WTC11 (cell line): ENCODE measurements at regions not wholly inside any gene's neighbourhood (a gene's known extent, or its start where the extent isn't known, plus 50 kb on each side); places are given as distances from the start of the nearest gene placed in this dataset.

Experiments used
- ATAC-seq: fragments of 200-7000 bp; cut with Tn5 transposase; 2 replicates; pipeline ENCODE4 v1.10.0; 2021; ENCODE audit warnings: mild to moderate bottlenecking, moderate library complexity
- CTCF ChIA-PET: fragments of 300-600 bp; sonication (Branson Sonifier 250); formaldehyde crosslinking; loops from one replicate; lab custom pipeline; 2021; ENCODE audit warnings: antibody characterized with exemption; lab: Charles Lee
- POLR2A ChIA-PET: fragments of 350-600 bp; sonication (Branson Sonifier 250); formaldehyde crosslinking; loops from one replicate; lab custom pipeline; 2021; ENCODE audit warnings: antibody characterized with exemption; lab: Charles Lee
- DNase-seq: peaks from one replicate; pipeline ENCODE4 v3.0.0; 2021; ENCODE audit warnings: low spot score
- H3K27ac Mint-ChIP-seq: 2 replicates; pipeline ENCODE4 v1.8.0; 2021; ENCODE audit warnings: mixed read lengths
- H3K27me3 Mint-ChIP-seq: 2 replicates; pipeline ENCODE4 v1.8.0; 2021; ENCODE audit warnings: low read depth, mild to moderate bottlenecking, moderate library complexity, mixed read lengths
- H3K36me3 Mint-ChIP-seq: 2 replicates; pipeline ENCODE4 v1.8.0; 2021; ENCODE audit warnings: mixed read lengths
- H3K4me1 Mint-ChIP-seq: 2 replicates; pipeline ENCODE4 v1.8.0; 2022; ENCODE audit warnings: mixed read lengths
- H3K4me3 Mint-ChIP-seq: 2 replicates; pipeline ENCODE4 v1.8.0; 2021; ENCODE audit warnings: mild to moderate bottlenecking, moderate library complexity, mixed read lengths
- H3K9me3 Mint-ChIP-seq: 2 replicates; pipeline ENCODE4 v1.8.0; 2021; ENCODE audit warnings: mixed read lengths
- EMX1 ChIP-seq: fragments of 250-450 bp; sonication (Bioruptor Pico); IDR thresholded peaks from 2 replicates; pipeline ENCODE4 v1.8.0; 2021; ENCODE audit warnings: mild to moderate bottlenecking
- FOXP1 ChIP-seq: sonication (generic); formaldehyde crosslinking; IDR thresholded peaks from 2 replicates; pipeline ENCODE4 v1.8.0; 2022; ENCODE audit warnings: missing genetic modification reagents, mild to moderate bottlenecking, moderate library complexity, borderline replicate concordance
- KAT7 ChIP-seq: sonication (generic); formaldehyde crosslinking; IDR thresholded peaks from 2 replicates; pipeline ENCODE4 v1.8.1; 2023; ENCODE audit warnings: missing genetic modification reagents, mild to moderate bottlenecking, borderline replicate concordance
- NFE2L1 ChIP-seq: sonication (generic); formaldehyde crosslinking; IDR thresholded peaks from 2 replicates; pipeline ENCODE4 v1.8.1; 2023; ENCODE audit warnings: missing genetic modification reagents
- PRRX2 ChIP-seq: fragments of 250-450 bp; sonication (Bioruptor Pico); IDR thresholded peaks from 2 replicates; pipeline ENCODE4 v1.8.0; 2021; ENCODE audit warnings: mild to moderate bottlenecking
- SMAD3 ChIP-seq: sonication (generic); formaldehyde crosslinking; IDR thresholded peaks from 2 replicates; pipeline ENCODE4 v1.8.0; 2022; ENCODE audit warnings: missing genetic modification reagents, mild to moderate bottlenecking, borderline replicate concordance
- ZNF232 ChIP-seq: sonication (generic); formaldehyde crosslinking; IDR thresholded peaks from 2 replicates; pipeline ENCODE4 v1.8.0; 2022; ENCODE audit warnings: mild to moderate bottlenecking, missing genetic modification reagents
- ZNF263 ChIP-seq: sonication (generic); formaldehyde crosslinking; IDR thresholded peaks from 2 replicates; pipeline ENCODE4 v1.8.1; 2022; ENCODE audit warnings: low read depth, mild to moderate bottlenecking, moderate library complexity, missing genetic modification reagents
- TF ChIP-seq, protein P1 (sequence below): sonication (generic); formaldehyde crosslinking; IDR thresholded peaks from 2 replicates; pipeline ENCODE4 v1.8.0; 2022; ENCODE audit warnings: mild to moderate bottlenecking, missing genetic modification reagents
- TF ChIP-seq, protein P2 (sequence below): sonication (generic); formaldehyde crosslinking; IDR thresholded peaks from 2 replicates; pipeline ENCODE4 v1.8.1; 2023; ENCODE audit warnings: mild to moderate bottlenecking, missing genetic modification reagents, borderline replicate concordance
- TF ChIP-seq, protein P3 (sequence below): sonication (generic); formaldehyde crosslinking; IDR thresholded peaks from 2 replicates; pipeline ENCODE4 v1.8.0; 2022; ENCODE audit warnings: mild to moderate bottlenecking, missing genetic modification reagents
- TF ChIP-seq, protein P4 (sequence below): sonication (generic); formaldehyde crosslinking; IDR thresholded peaks from 2 replicates; pipeline ENCODE4 v1.8.0; 2022; ENCODE audit warnings: missing genetic modification reagents
- TF ChIP-seq, protein P5 (sequence below): sonication (generic); formaldehyde crosslinking; IDR thresholded peaks from 2 replicates; pipeline ENCODE4 v1.8.0; 2023; ENCODE audit warnings: mild to moderate bottlenecking, missing genetic modification reagents
- TF ChIP-seq, protein P6 (sequence below): sonication (generic); formaldehyde crosslinking; IDR thresholded peaks from 2 replicates; pipeline ENCODE4 v1.8.1; 2023; ENCODE audit warnings: mild to moderate bottlenecking, missing genetic modification reagents
- TF ChIP-seq, protein P7 (sequence below): fragments of 200-600 bp; IDR thresholded peaks from 2 replicates; pipeline ENCODE4 v1.8.0; 2022; ENCODE audit warnings: antibody characterized with exemption

DNA sequence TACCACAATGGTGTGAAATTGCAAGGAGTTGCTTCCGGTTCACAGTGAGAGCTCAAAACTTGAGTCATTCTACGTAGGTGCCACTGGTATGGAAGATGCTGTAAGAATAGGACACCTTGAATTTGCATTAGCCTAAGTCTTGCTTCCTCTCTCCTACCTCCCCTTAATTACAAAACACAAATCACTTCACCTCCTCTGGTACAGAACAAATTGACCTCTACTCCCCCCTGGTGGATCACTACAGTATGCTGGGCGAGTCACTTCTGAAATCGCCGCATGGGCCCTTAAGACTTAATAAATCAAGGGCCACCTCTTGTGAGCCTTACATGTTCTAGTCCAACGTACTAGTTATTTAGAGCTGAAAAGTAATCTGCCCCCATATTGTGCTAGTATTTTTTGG, 145.3 kb upstream of the SMARCA2 start:
- POLR2A ChIA-PET: no interaction called here

DNA sequence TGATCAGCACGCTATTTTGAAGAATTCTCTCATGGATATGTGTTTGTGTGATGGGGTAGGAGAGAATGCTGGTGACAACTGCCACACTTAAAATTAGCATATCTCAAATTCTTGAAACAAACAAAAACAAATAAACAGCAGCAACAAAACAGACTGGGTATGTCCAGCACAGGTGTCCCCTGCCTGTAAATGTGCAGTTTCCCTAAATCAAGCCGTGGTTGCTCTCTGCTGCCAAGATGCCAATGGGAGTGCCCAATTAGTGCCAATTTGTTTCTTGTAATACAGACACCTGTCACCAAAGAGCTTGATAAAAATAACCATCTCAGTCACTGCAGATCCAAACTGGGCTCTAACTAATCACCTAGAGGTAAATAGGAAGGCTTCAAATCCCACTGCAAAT, 144.2 kb upstream of the SMARCA2 start:
- DNase-seq (no peak), ATAC-seq (no peak)
- H3K27ac Mint-ChIP-seq: no peak overlapping the region
- H3K4me1 Mint-ChIP-seq: peaks cover 18% of the 10 kb centered on the region
- ChIA-PET CTCF (interaction anchor here (0.6 to 2.9 kb wide), 4 partner anchors 31 to 876 kb away, joined by 3 to 11 read pairs (median 6); no protein-coding TSS in a partner anchor), POLR2A (no interaction called here)
- H3K27me3 Mint-ChIP-seq: no peaks in the 10 kb centered on the region
- H3K9me3 Mint-ChIP-seq: peaks cover 4% of the 10 kb centered on the region
- H3K4me3 Mint-ChIP-seq: no peak overlapping the region
- H3K36me3 Mint-ChIP-seq: no peaks in the 10 kb centered on the region
- TF ChIP-seq, protein P1, sequence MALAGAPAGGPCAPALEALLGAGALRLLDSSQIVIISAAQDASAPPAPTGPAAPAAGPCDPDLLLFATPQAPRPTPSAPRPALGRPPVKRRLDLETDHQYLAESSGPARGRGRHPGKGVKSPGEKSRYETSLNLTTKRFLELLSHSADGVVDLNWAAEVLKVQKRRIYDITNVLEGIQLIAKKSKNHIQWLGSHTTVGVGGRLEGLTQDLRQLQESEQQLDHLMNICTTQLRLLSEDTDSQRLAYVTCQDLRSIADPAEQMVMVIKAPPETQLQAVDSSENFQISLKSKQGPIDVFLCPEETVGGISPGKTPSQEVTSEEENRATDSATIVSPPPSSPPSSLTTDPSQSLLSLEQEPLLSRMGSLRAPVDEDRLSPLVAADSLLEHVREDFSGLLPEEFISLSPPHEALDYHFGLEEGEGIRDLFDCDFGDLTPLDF (CRISPR knock-in tag): no peak
- TF ChIP-seq NFE2L1 (no peak), PRRX2 (CRISPR knock-in tag) (no peak), FOXP1 (no peak), KAT7 (CRISPR knock-in tag) (no peak), ZNF263 (CRISPR knock-in tag) (no peak), SMAD3 (CRISPR knock-in tag) (no peak), ZNF232 (CRISPR knock-in tag) (no peak)
- TF ChIP-seq, protein P2, sequence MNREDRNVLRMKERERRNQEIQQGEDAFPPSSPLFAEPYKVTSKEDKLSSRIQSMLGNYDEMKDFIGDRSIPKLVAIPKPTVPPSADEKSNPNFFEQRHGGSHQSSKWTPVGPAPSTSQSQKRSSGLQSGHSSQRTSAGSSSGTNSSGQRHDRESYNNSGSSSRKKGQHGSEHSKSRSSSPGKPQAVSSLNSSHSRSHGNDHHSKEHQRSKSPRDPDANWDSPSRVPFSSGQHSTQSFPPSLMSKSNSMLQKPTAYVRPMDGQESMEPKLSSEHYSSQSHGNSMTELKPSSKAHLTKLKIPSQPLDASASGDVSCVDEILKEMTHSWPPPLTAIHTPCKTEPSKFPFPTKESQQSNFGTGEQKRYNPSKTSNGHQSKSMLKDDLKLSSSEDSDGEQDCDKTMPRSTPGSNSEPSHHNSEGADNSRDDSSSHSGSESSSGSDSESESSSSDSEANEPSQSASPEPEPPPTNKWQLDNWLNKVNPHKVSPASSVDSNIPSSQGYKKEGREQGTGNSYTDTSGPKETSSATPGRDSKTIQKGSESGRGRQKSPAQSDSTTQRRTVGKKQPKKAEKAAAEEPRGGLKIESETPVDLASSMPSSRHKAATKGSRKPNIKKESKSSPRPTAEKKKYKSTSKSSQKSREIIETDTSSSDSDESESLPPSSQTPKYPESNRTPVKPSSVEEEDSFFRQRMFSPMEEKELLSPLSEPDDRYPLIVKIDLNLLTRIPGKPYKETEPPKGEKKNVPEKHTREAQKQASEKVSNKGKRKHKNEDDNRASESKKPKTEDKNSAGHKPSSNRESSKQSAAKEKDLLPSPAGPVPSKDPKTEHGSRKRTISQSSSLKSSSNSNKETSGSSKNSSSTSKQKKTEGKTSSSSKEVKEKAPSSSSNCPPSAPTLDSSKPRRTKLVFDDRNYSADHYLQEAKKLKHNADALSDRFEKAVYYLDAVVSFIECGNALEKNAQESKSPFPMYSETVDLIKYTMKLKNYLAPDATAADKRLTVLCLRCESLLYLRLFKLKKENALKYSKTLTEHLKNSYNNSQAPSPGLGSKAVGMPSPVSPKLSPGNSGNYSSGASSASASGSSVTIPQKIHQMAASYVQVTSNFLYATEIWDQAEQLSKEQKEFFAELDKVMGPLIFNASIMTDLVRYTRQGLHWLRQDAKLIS (CRISPR knock-in tag): no peak
- TF ChIP-seq, protein P3, sequence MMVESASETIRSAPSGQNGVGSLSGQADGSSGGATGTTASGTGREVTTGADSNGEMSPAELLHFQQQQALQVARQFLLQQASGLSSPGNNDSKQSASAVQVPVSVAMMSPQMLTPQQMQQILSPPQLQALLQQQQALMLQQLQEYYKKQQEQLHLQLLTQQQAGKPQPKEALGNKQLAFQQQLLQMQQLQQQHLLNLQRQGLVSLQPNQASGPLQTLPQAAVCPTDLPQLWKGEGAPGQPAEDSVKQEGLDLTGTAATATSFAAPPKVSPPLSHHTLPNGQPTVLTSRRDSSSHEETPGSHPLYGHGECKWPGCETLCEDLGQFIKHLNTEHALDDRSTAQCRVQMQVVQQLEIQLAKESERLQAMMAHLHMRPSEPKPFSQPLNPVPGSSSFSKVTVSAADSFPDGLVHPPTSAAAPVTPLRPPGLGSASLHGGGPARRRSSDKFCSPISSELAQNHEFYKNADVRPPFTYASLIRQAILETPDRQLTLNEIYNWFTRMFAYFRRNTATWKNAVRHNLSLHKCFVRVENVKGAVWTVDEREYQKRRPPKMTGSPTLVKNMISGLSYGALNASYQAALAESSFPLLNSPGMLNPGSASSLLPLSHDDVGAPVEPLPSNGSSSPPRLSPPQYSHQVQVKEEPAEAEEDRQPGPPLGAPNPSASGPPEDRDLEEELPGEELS (CRISPR knock-in tag): no peak
- TF ChIP-seq, protein P4, sequence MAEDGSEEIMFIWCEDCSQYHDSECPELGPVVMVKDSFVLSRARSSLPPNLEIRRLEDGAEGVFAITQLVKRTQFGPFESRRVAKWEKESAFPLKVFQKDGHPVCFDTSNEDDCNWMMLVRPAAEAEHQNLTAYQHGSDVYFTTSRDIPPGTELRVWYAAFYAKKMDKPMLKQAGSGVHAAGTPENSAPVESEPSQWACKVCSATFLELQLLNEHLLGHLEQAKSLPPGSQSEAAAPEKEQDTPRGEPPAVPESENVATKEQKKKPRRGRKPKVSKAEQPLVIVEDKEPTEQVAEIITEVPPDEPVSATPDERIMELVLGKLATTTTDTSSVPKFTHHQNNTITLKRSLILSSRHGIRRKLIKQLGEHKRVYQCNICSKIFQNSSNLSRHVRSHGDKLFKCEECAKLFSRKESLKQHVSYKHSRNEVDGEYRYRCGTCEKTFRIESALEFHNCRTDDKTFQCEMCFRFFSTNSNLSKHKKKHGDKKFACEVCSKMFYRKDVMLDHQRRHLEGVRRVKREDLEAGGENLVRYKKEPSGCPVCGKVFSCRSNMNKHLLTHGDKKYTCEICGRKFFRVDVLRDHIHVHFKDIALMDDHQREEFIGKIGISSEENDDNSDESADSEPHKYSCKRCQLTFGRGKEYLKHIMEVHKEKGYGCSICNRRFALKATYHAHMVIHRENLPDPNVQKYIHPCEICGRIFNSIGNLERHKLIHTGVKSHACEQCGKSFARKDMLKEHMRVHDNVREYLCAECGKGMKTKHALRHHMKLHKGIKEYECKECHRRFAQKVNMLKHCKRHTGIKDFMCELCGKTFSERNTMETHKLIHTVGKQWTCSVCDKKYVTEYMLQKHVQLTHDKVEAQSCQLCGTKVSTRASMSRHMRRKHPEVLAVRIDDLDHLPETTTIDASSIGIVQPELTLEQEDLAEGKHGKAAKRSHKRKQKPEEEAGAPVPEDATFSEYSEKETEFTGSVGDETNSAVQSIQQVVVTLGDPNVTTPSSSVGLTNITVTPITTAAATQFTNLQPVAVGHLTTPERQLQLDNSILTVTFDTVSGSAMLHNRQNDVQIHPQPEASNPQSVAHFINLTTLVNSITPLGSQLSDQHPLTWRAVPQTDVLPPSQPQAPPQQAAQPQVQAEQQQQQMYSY (CRISPR knock-in tag): no peak
- TF ChIP-seq, protein P5, sequence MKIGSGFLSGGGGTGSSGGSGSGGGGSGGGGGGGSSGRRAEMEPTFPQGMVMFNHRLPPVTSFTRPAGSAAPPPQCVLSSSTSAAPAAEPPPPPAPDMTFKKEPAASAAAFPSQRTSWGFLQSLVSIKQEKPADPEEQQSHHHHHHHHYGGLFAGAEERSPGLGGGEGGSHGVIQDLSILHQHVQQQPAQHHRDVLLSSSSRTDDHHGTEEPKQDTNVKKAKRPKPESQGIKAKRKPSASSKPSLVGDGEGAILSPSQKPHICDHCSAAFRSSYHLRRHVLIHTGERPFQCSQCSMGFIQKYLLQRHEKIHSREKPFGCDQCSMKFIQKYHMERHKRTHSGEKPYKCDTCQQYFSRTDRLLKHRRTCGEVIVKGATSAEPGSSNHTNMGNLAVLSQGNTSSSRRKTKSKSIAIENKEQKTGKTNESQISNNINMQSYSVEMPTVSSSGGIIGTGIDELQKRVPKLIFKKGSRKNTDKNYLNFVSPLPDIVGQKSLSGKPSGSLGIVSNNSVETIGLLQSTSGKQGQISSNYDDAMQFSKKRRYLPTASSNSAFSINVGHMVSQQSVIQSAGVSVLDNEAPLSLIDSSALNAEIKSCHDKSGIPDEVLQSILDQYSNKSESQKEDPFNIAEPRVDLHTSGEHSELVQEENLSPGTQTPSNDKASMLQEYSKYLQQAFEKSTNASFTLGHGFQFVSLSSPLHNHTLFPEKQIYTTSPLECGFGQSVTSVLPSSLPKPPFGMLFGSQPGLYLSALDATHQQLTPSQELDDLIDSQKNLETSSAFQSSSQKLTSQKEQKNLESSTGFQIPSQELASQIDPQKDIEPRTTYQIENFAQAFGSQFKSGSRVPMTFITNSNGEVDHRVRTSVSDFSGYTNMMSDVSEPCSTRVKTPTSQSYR: no peak
- TF ChIP-seq, protein P6, sequence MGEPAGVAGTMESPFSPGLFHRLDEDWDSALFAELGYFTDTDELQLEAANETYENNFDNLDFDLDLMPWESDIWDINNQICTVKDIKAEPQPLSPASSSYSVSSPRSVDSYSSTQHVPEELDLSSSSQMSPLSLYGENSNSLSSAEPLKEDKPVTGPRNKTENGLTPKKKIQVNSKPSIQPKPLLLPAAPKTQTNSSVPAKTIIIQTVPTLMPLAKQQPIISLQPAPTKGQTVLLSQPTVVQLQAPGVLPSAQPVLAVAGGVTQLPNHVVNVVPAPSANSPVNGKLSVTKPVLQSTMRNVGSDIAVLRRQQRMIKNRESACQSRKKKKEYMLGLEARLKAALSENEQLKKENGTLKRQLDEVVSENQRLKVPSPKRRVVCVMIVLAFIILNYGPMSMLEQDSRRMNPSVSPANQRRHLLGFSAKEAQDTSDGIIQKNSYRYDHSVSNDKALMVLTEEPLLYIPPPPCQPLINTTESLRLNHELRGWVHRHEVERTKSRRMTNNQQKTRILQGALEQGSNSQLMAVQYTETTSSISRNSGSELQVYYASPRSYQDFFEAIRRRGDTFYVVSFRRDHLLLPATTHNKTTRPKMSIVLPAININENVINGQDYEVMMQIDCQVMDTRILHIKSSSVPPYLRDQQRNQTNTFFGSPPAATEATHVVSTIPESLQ (CRISPR knock-in tag): no peak
- TF ChIP-seq, all 79 proteins: peak for 0

More for the DNA sequence above, 145.3 kb upstream of the SMARCA2 start:
- Mint-ChIP-seq H3K27ac (no peak overlapping the region), H3K36me3 (no peaks in the 10 kb centered on the region), H3K4me1 (peaks cover 18% of the 10 kb centered on the region), H3K4me3 (no peak overlapping the region)
- peak; percentile 91 for ATAC-seq
- CTCF ChIA-PET: interaction anchor here (0.9 to 2.9 kb wide), 4 partner anchors 29 to 469 kb away, joined by 3 to 11 read pairs (median 4); no protein-coding TSS in a partner anchor
- no peak for TF ChIP-seq EMX1
- TF ChIP-seq, protein P7, sequence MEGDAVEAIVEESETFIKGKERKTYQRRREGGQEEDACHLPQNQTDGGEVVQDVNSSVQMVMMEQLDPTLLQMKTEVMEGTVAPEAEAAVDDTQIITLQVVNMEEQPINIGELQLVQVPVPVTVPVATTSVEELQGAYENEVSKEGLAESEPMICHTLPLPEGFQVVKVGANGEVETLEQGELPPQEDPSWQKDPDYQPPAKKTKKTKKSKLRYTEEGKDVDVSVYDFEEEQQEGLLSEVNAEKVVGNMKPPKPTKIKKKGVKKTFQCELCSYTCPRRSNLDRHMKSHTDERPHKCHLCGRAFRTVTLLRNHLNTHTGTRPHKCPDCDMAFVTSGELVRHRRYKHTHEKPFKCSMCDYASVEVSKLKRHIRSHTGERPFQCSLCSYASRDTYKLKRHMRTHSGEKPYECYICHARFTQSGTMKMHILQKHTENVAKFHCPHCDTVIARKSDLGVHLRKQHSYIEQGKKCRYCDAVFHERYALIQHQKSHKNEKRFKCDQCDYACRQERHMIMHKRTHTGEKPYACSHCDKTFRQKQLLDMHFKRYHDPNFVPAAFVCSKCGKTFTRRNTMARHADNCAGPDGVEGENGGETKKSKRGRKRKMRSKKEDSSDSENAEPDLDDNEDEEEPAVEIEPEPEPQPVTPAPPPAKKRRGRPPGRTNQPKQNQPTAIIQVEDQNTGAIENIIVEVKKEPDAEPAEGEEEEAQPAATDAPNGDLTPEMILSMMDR: peak; percentile 58; the same call in 1 of the 2 replicates
- TF ChIP-seq, all 79 proteins: peak for 1
- DNase-seq: peak; percentile 66
- Mint-ChIP-seq H3K27me3 (no peaks in the 10 kb centered on the region), H3K9me3 (peaks cover 4% of the 10 kb centered on the region)
